ENCODE measurements at regions not wholly inside any gene's neighbourhood (a gene's known extent, or its start where the extent isn't known, plus 50 kb on each side); places are given as distances from the start of the nearest gene placed in this dataset.

DNA sequence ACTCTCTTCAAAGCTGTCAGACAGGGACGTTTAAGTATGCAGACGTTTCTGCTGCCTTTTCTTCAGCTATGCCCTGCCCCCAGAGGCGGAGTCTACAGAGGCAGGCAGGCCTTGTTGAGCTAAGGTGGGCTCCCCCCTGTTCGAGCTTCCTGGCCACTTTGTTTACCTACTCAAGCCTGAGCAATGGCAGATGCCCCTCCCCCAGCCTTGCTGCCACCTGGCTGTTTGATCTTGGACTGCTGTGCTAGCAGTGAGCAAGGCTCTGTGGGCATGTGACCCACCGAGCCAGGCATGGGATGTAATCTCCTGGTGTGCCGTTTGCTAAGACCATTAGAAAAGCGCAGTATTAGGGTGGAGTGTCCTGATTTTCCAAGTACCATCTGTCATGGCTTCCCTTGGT, 900.4 kb upstream of the MDGA2 start:
- no peak overlapping the region for H3K27ac ChIP-seq (ENCODE audit: control insufficient read depth, insufficient read depth, low read length)
- no peak for FAIRE-seq
- DNase-seq (ENCODE audit: low read depth, low spot score): no peak
- H3K4me1 ChIP-seq (ENCODE audit: control insufficient read depth, extremely low read depth, insufficient read depth, low read length): no peaks in the 10 kb centered on the region
- H3K4me3 ChIP-seq (ENCODE audit: control insufficient read depth in 2 of 3, extremely low read depth in 1 of 3, insufficient read depth in 2 of 3, low read depth in 1 of 3, low read length in 3 of 3): no peak overlapping the region
- H4K20me1 ChIP-seq (ENCODE audit: control insufficient read depth, extremely low read depth, insufficient read depth, low read length): no peaks in the 10 kb centered on the region
- no peak overlapping the region for H3K9ac ChIP-seq (ENCODE audit: control insufficient read depth, extremely low read depth, insufficient read depth, low read length)
- no peaks in the 10 kb centered on the region for H3K79me2 ChIP-seq (ENCODE audit: control insufficient read depth, insufficient read depth, low read length)
- peaks cover 3% of the 10 kb centered on the region for H3K9me3 ChIP-seq (ENCODE audit: control insufficient read depth, low read depth, low read length)
- dilution Hi-C loops (cut with MboI; ENCODE audit: extremely low pct_ligation_motif_present, low sequenced_read_pairs): no loop called here
- H3K36me3 ChIP-seq (ENCODE audit: control insufficient read depth in 2 of 2, extremely low read depth in 1 of 2, insufficient read depth in 2 of 2, low read length in 2 of 2): no peaks in the 10 kb centered on the region
- no peak overlapping the region for H2AFZ ChIP-seq (ENCODE audit: control insufficient read depth, low read length)
- H3K9me1 ChIP-seq (ENCODE audit: control insufficient read depth, extremely low read depth, insufficient read depth, low read length): no peaks in the 10 kb centered on the region
- no peaks in the 10 kb centered on the region for H3K27me3 ChIP-seq (ENCODE audit: control insufficient read depth, extremely low read depth, insufficient read depth, low read length)
- no peak overlapping the region for H3K4me2 ChIP-seq (ENCODE audit: control insufficient read depth, extremely low read depth, insufficient read depth, low read depth, low read length)
- TF ChIP-seq CTCF (optimal IDR thresholded peaks at IDR 0.05 in 1 of 3, IDR thresholded peaks at IDR 0.05 in 1 of 3, conservative IDR thresholded peaks at IDR 0.05 in 1 of 3; ENCODE audit: extremely low read depth in 1 of 3, insufficient read depth in 2 of 3, low read length in 3 of 3) (no peak), EZH2 (IDR thresholded peaks at IDR 0.05; ENCODE audit: low read length) (no peak)

DNA sequence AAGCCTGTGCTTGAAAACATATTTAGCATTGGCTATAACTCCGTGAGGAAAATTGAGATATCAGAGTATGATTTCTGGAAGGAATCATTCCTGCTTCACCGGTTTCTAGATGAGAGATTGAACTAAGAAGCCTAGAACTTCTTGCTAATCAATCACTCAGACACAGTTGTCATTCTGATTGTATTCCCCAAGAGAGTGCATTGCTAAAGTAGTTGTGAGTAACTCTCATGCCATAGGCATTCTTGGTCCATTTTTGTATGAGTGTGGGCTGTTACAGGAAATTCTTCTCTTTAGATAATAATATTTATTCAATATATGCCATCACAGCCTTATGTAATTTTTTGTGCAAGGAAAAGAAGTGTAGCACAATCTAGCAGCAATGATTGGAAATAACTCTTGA, 893.3 kb upstream of the MDGA2 start:
- Histone ChIP-seq H3K4me3 (ENCODE audit: control insufficient read depth in 2 of 3, extremely low read depth in 1 of 3, insufficient read depth in 2 of 3, low read depth in 1 of 3, low read length in 3 of 3) (no peak overlapping the region), H3K9me1 (ENCODE audit: control insufficient read depth, extremely low read depth, insufficient read depth, low read length) (no peaks in the 10 kb centered on the region), H3K9me3 (ENCODE audit: control insufficient read depth, low read depth, low read length) (no peaks in the 10 kb centered on the region), H3K27me3 (ENCODE audit: control insufficient read depth, extremely low read depth, insufficient read depth, low read length) (no peaks in the 10 kb centered on the region), H4K20me1 (ENCODE audit: control insufficient read depth, extremely low read depth, insufficient read depth, low read length) (no peaks in the 10 kb centered on the region), H3K36me3 (ENCODE audit: control insufficient read depth in 2 of 2, extremely low read depth in 1 of 2, insufficient read depth in 2 of 2, low read length in 2 of 2) (no peaks in the 10 kb centered on the region), H3K27ac (ENCODE audit: control insufficient read depth, insufficient read depth, low read length) (no peak overlapping the region), H3K4me2 (ENCODE audit: control insufficient read depth, extremely low read depth, insufficient read depth, low read depth, low read length) (no peak overlapping the region), H2AFZ (ENCODE audit: control insufficient read depth, low read length) (no peak overlapping the region), H3K79me2 (ENCODE audit: control insufficient read depth, insufficient read depth, low read length) (no peaks in the 10 kb centered on the region), H3K4me1 (ENCODE audit: control insufficient read depth, extremely low read depth, insufficient read depth, low read length) (no peaks in the 10 kb centered on the region), H3K9ac (ENCODE audit: control insufficient read depth, extremely low read depth, insufficient read depth, low read length) (no peak overlapping the region)
- dilution Hi-C loops (cut with MboI; ENCODE audit: extremely low pct_ligation_motif_present, low sequenced_read_pairs): no loop called here
- no peak for FAIRE-seq
- TF ChIP-seq CTCF (optimal IDR thresholded peaks at IDR 0.05 in 1 of 3, IDR thresholded peaks at IDR 0.05 in 1 of 3, conservative IDR thresholded peaks at IDR 0.05 in 1 of 3; ENCODE audit: extremely low read depth in 1 of 3, insufficient read depth in 2 of 3, low read length in 3 of 3): no peak
- TF ChIP-seq EZH2 (IDR thresholded peaks at IDR 0.05; ENCODE audit: low read length): no peak
- no peak for DNase-seq (ENCODE audit: low read depth, low spot score)
